ENCODE measurements at regions not wholly inside any gene's neighbourhood (a gene's known extent, or its start where the extent isn't known, plus 50 kb on each side); places are given as distances from the start of the nearest gene placed in this dataset.

DNA sequence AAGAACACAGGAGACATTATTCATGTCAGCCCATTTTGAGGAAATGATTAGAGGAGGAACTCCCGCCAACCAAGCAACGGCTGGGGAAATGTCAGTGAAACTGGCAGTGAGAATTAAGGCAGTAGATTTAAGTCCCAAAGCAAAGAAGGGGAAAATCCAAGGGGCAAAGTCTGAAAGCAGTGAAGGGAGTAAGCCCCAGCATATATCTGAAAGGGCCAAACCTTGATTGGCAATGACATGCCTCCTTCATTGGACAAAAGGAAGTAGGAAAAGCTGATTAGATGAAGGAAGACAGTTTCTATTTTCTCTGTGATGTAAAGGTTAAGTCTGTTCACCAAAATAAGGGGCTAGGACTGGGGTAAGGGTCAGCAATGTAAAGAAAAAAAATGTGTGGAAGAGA, 190.3 kb downstream of the RNF144B start:
- no peaks in the 10 kb centered on the region for H3K36me3 ChIP-seq
- TF ChIP-seq, protein P1, sequence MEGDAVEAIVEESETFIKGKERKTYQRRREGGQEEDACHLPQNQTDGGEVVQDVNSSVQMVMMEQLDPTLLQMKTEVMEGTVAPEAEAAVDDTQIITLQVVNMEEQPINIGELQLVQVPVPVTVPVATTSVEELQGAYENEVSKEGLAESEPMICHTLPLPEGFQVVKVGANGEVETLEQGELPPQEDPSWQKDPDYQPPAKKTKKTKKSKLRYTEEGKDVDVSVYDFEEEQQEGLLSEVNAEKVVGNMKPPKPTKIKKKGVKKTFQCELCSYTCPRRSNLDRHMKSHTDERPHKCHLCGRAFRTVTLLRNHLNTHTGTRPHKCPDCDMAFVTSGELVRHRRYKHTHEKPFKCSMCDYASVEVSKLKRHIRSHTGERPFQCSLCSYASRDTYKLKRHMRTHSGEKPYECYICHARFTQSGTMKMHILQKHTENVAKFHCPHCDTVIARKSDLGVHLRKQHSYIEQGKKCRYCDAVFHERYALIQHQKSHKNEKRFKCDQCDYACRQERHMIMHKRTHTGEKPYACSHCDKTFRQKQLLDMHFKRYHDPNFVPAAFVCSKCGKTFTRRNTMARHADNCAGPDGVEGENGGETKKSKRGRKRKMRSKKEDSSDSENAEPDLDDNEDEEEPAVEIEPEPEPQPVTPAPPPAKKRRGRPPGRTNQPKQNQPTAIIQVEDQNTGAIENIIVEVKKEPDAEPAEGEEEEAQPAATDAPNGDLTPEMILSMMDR (IDR thresholded peaks at IDR 0.05) = no peak
- H3K9me3 ChIP-seq = no peaks in the 10 kb centered on the region
- H3K27ac ChIP-seq = no peak overlapping the region
- intact Hi-C loops (cut with DNase I) = no loop called here
- no peak overlapping the region for H3K4me3 ChIP-seq
- no peaks in the 10 kb centered on the region for H3K4me1 ChIP-seq
- no peak for DNase-seq (ENCODE audit: low spot score in 2 of 2)
- no peaks in the 10 kb centered on the region for H3K27me3 ChIP-seq

DNA sequence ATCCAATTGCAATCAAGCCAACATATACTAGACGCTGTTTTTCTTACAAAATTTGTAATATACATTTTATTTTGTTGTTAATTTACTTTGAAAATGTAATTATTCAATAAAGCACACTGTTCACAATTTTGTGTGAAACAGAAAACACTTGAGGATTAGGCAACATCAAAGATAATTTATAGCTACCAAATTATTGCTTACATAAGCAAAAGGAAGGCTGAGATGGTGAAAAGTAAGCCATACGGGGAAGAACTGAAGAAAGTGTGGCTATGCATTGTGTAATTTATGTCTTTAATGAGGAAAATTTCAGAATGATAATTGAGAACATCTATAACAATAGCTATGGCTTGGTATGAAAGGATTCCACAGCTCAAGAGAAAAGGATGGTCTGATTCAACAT, 192.0 kb downstream of the RNF144B start:
- TF ChIP-seq, protein P1 (IDR thresholded peaks at IDR 0.05) = no peak
- Histone ChIP-seq H3K27ac (no peak overlapping the region), H3K4me1 (no peaks in the 10 kb centered on the region), H3K4me3 (no peak overlapping the region), H3K27me3 (no peaks in the 10 kb centered on the region), H3K36me3 (no peaks in the 10 kb centered on the region), H3K9me3 (no peaks in the 10 kb centered on the region)
- no peak for DNase-seq (ENCODE audit: low spot score in 2 of 2)
- intact Hi-C loops (cut with DNase I) = no loop called here

DNA sequence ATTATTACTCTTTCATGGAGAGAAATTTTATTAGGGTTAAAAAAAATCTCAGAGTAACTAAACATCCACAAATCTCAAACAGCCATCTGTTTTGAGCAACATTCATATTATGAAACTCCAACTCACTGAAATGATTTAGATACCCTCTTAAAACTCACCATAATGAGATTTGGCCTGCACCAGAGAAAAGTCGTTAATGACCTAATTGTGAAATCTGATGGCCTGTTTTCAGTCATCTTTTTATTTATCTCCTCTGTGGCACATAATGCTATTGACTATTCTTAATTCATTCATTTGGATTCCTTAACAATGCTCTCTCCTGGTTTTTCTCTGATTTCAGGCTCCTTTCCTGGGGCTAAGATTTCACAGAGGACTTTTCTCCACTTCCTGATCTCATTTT, 192.7 kb downstream of the RNF144B start:
- Histone ChIP-seq H3K9me3 (no peaks in the 10 kb centered on the region), H3K27me3 (no peaks in the 10 kb centered on the region), H3K27ac (no peak overlapping the region), H3K36me3 (no peaks in the 10 kb centered on the region), H3K4me3 (no peak overlapping the region), H3K4me1 (no peaks in the 10 kb centered on the region)
- intact Hi-C loops (cut with DNase I) = no loop called here
- no peak for DNase-seq (ENCODE audit: low spot score in 2 of 2)
- TF ChIP-seq, protein P1 (IDR thresholded peaks at IDR 0.05) = no peak

DNA sequence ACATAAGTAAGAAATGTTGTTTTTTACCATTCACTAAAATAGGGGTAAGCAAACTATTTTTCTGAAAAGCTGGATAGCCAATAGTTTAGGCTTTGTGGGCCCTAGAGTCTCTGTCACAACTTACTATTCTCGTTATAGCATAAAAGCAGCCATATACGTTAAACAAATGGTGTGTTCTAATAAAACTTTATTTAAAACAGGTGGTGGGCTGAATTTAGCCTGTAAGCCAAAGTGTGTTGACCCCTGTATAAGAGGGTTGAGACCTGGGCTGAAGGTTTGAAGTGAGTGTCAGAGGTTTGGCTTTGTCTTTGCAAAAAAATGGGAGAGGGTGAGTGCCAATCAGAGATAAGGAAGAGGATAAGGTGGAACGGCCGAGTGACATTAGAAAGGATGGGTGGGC, 197.2 kb downstream of the RNF144B start:
- H3K4me1 ChIP-seq = no peaks in the 10 kb centered on the region
- intact Hi-C loops (cut with DNase I) = no loop called here
- H3K4me3 ChIP-seq = no peak overlapping the region
- TF ChIP-seq, protein P1 (IDR thresholded peaks at IDR 0.05) = no peak
- H3K27me3 ChIP-seq = no peaks in the 10 kb centered on the region
- H3K27ac ChIP-seq = no peak overlapping the region
- H3K36me3 ChIP-seq = no peaks in the 10 kb centered on the region
- no peaks in the 10 kb centered on the region for H3K9me3 ChIP-seq
- no peak for DNase-seq (ENCODE audit: low spot score in 2 of 2)

DNA sequence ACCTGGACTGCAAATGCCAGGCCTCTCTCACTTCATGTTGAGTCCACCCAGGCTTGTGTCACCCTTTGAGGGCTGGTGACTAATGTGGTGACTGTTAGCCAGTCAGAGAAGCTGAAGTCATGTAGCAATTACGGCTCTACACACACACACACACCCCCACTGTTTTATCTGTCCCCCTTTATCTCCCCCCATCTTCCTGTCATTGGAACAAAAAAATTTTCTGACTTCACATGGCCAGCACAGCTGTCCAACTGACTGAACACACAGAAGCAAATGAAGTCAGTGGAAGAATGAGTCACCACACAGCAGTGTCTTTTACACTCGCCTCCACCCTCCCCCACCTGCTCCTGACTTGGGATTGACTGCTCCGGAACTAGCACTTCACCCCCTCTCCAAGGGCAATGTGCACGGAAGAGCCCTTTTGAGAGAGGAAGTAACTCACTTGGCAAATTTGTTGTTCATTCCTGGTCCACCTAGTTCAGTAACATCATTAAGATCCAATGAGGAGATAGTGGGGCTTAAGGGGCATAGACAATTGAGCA, 198.0 kb downstream of the RNF144B start:
- no peak overlapping the region for H3K27ac ChIP-seq
- TF ChIP-seq, protein P1 (IDR thresholded peaks at IDR 0.05) = no peak
- no peak overlapping the region for H3K4me3 ChIP-seq
- H3K27me3 ChIP-seq = no peaks in the 10 kb centered on the region
- peak in 1 of 2 donors; percentile 16 for DNase-seq (ENCODE audit: low spot score in 2 of 2)
- no peaks in the 10 kb centered on the region for H3K36me3 ChIP-seq
- no peaks in the 10 kb centered on the region for H3K9me3 ChIP-seq
- intact Hi-C loops (cut with DNase I) = no loop called here
- H3K4me1 ChIP-seq = no peaks in the 10 kb centered on the region

DNA sequence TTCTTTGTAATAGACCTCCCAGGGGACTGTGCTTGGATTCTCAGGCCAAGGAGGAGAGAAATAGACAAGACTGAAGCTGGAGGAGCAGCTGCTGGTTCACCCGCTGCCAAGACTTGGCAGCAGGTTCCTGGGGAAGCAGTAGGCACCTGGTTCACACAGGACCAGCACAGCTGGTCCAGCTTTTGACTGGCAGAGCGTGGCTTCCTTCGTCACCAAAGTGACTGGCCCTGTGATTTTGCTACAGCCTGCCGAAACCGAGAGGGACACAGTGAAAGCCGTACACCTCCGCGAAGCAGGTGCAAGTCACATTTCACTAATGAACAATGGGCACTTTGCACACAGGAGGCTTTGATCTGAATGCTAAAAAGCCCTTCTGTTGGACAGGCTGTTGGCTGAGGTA, 199.0 kb downstream of the RNF144B start:
- no peak overlapping the region for H3K4me3 ChIP-seq
- TF ChIP-seq, protein P1 (IDR thresholded peaks at IDR 0.05) = no peak
- no peaks in the 10 kb centered on the region for H3K36me3 ChIP-seq
- H3K27ac ChIP-seq = no peak overlapping the region
- DNase-seq (ENCODE audit: low spot score in 2 of 2) = no peak
- H3K27me3 ChIP-seq = no peaks in the 10 kb centered on the region
- no peaks in the 10 kb centered on the region for H3K4me1 ChIP-seq
- no peaks in the 10 kb centered on the region for H3K9me3 ChIP-seq
- intact Hi-C loops (cut with DNase I) = no loop called here

Measured in ascending aorta (tissue), 2 donors.